GM19238 (cell line): ENCODE measurements at regions not wholly inside any gene's neighbourhood (a gene's known extent, or its start where the extent isn't known, plus 50 kb on each side); places are given as distances from the start of the nearest gene placed in this dataset.

Source experiments
- DNase-seq: peaks from one replicate; pipeline ENCODE4 v3.0.0; 2011; ENCODE audit warnings: low spot score; ENCODE audit not compliant: insufficient read length

DNA sequence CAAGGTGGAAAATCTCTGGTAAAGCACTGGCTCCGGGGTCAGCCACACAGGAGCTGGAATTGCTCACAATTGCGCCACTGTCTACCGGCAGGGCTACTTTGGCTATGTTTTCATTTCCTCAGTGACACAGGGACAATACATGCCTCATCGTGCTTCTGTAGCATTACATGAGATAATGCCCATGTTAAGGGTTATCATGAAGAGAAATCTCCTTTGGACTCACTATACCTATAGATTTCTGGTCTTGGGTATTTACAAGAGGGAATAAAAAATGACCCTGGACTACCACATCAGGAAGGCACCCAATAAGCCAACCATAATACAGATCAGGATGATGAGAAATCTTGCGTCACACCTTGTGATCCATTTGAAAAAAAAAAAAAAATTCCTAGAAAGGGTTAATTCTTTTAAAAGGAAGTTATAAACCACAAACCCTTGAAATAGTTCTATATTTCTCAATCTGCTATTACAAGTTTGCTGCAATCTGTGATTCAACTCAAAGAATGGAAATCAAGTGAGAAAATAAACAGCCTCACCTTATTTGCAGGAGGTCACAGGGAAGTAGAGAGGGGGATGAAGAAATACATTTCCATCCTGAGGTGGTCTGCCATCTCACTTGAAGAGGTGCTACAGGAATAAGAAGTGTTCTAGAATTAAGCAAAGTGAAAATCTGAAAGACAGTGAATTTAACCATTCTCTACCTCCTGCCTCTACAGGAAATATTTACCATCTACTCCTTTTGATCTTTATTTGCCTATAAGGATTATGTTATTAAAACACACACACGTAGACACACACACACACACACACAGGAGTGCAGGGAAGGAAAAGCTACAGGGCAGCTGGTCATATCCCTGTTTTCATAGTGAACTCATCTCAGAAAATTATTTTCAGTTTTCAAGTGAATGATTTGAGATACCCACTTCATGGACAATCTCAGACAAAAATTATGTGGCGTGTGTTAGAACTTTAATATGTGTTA lies 231.3 kb upstream of the CELF2 start:
- DNase-seq, result no peak

- no peak for DNase-seq
Measured at GRCh38 chr10:10787586-10787985, 230.1 kb upstream of the CELF2 start.

DNA sequence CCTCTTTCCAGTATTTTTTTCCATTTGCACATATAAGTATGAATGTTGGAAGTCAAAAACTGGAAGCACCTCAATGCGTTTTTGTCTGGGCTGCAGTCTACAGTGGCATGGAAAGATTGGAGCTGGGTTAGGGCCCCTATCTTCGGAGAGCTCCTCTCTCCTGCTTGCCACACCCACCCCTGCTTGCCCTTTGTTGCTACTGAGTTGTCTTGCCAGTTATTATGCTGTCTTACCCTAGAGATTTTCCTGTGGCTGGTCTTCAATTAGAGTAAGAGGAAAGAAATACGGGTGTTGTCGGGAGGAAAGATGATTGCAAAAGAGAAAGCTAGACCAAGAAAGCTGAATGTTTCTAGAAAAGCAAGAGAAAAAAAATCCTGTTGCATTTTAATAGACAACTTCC lies 228.9 kb upstream of the CELF2 start:
- DNase-seq, result no peak

- no peak for DNase-seq
Measured at GRCh38 chr10:10791869-10792268, 225.8 kb upstream of the CELF2 start.

DNA sequence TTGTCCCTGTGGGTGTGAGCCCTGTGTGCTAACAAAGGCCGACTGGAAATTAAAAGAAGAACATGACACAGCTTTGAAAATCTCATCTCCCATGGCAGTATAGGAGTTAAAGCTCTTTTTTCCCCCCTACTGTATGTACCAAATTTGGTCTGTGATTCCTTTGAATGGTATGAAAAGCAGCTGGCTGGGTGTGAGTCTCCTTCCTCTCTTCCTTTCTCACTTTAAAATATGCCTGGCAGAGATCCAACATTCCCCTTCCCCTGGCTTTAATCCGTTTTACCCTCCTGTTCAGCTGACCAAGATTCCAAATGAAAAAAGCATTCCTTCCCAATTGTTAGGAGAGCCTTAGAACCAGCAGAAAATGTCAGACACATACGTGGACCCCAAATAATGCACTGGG lies 225.0 kb upstream of the CELF2 start:
- no peak for DNase-seq

GRCh38 chr10:10794046-10794445 lies 223.6 kb upstream of the CELF2 start:
- no peak for DNase-seq

DNA sequence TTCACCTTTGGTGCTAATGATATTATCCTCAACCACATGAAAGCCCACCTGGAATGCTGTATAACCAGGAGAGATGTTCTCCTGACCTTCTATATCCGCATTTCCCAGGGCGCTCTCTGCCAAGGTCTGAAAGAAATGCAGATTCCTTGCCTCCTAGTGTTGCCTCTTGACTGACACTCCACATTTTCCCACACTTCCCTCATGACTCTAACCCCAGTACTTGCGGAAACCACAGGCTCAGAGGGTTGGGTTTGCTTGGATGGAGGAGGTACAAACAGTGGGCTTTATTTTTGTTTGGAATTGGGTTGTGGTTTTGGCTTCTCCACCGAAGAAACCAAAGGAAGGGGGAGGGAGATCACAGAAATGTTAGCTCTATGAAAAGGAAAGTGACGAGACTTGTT lies 222.9 kb upstream of the CELF2 start:
- no peak for DNase-seq

DNA sequence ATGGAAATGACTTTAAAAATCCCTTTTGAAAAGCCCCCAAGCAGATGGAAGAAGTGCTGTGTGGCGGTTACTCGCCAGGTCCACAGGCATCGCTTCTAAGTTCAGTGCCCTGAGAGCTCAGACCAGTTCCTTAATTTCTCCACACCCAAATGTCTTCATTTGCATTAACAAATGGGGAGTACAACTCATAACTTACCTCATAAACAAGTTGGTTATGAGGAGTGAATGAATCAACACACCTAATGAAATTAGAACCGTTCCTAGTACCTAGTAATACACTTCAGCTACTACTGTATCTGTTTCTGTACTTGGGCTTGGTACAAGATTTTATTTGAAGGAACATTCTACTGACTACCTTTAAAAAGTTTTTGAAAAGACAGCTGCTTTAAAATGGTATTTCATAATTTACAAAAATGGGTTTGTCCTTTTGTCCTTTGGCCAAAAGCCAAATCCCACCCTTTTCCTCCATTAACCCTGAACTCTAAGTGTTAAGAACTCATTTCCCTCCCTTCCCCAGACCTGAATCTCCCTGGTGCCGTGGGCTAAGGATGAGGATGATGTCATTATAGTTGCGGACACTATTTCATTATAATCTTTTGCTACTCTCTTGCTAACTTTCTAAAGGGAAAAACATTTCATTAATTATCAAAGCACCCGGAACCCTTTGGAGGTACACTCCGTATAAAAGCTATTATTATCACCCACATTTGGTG lies 221.5 kb upstream of the CELF2 start:
- DNase-seq, result no peak

DNA sequence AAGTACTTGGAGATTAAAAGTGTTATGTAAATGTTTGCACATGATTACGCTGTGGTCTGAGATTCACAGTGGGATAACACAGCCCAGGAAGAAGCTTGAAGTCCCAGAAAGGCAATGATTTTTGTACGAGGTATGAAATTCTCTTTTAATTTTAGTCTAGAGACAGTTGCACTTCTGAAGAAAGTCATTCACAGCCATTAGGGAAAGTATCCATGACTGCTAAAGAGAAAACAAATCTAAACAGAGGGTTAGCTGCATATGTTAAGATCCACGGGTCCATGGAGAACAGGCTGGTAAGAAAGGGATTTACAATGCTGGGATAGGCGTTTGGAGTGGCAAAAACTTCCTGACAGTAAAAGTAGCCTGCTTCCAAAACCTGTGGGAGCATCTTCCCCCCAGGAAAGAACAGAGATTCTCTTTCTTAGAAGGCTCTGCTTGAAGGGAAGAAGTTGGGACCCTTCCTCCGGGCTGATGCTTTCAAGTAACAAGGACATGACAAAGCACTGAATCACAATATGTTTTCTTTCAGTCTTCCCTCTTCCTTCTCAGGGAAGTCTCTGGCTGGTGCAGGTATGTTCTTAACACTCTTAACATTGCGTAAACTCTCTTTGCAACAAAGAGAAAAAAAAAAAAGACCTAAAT lies 220.8 kb upstream of the CELF2 start:
- DNase-seq, result no peak

DNA sequence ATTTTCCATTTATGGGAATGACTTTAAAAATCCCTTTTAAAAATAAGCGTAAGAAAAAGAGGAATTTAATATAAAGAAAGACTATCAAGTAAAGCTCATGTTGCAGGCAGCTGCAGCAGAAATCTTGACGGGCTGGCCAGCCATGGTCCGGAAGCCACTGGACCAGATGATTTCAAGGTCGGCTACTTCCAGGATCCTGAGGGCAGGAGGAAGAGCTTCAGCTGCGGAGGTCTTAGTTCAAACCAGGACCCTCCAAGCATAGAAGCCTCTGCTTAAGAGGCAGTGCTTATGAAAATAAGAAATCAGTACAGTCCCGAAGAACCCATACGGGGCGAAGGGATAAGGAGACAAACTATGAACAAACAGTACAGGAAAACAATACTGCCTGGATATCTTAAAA lies 220.2 kb upstream of the CELF2 start:
- no peak for DNase-seq

DNA sequence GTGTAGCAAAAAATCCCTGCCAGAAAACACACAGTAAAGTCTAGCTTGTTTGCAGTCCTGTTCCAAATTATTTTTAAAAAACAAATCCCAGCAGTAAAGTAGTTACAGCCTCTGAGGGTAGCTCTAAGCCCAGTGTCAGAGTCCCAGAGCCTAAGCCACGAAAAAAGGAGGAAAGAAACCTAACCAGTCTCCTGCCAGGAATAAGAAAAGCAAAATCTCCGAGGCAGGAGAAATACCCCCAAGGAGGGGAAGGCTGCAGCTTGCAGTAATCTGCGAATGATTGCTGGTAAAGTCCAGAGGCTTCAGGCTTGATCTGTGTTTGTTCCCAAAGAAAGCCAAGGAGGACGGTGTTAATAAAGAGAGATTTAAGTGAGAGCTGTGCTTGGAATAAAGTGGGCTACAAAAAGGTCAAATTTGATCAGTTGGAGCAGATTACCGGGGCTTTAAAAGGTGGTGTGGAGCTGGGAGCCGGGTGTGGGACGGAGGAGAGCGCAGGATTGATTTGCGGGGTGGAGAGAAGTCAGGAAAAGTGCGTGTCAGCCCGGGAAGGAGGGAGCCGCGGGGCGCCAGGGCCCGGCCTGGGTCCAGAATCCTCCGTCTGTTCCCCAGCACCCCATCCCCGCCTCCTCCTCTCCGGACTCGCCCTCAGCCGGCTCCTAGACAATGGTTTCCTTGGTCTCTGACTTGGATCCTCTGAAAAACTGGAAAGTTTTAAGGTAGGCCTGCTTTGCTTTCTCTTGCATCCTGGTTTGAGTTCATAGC lies 219.4 kb upstream of the CELF2 start:
- no peak for DNase-seq

DNA sequence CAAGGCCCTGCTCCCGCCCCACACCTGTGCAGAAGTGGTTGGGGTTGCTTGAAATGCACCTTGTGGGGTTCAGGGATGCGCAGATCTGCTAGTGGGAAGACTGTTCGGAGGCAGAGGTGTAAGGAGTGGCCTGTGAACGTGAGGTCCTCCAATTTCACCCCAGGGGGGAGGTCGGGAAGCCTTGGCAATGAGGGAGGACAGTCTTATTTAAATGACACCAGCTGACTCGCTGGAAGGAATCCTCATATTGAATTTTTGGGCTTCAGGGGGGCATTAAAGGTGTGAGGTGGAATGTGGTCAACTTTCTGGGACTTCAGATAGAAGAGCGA lies 218.8 kb upstream of the CELF2 start:
- no peak for DNase-seq

- no peak for DNase-seq
Measured at GRCh38 chr10:10800961-10801360, 216.7 kb upstream of the CELF2 start.

DNA sequence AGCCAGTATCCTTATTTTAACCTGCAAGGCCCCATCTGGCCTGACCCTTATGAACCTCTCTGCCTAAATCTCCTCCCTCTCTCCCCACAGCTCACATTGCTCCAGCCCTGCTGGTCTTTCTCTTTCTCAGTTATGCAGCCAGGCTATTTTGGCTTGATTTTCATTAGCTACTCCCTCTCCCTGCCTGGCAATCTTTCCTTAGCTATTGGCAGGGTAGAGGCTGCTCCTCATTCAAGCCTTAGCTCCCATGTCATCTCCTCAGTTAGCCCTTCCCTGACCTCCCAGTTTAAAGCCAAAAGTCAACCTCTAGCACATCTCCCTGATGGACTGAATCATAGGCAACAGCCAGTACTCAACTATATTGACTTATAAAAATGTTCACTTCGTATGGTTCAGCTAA lies 214.4 kb upstream of the CELF2 start:
- DNase-seq, result no peak

- no peak for DNase-seq
Measured at GRCh38 chr10:10804061-10804460, 213.6 kb upstream of the CELF2 start.

- no peak for DNase-seq
Measured at GRCh38 chr10:10804998-10805740, 212.5 kb upstream of the CELF2 start.

GRCh38 chr10:10807106-10807505 lies 210.6 kb upstream of the CELF2 start:
- no peak for DNase-seq

DNA sequence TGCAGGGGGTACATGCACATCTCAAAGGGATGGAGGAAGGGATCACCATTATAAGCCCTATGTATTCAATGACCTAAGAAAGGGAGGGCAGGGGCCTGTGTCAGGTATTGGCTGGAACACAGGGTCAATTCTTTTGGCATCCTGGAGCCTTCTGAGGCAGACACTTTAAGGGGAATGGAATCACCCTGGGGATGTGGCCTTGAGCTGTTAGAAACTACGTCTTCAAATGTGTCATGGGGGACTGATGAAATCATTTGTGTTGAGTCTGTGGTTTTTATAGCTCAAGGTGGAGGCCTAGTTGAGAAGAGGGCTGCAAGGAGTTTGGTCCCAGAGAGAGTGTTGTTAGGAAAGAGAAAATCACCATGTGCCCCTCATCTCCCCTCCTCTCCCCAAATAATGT lies 206.1 kb upstream of the CELF2 start:
- DNase-seq, result no peak

GRCh38 chr10:10813656-10814055 lies 204.0 kb upstream of the CELF2 start:
- DNase-seq, result no peak

GRCh38 chr10:10814069-10814468 lies 203.6 kb upstream of the CELF2 start:
- DNase-seq, result no peak

DNA sequence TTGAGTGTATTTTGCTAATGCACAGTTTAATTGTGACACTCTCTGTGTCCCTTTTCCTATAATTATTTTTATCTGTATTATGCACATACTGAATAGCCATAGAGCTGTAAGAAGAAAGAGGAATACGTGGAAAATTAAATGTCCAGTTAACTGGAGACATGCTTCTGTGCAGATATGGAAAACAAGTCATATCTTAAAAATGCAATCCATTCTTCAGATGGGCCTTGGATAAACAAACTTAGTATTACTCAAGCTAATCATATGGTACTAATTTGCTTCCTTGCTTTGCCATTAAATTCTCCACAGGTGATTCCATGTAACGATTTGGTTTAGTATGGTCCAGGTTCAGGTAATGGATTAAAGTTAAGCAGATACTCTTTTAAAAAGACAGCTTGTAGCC lies 201.2 kb upstream of the CELF2 start:
- no peak for DNase-seq
